GM18951 (cell line): ENCODE measurements at regions not wholly inside any gene's neighbourhood (a gene's known extent, or its start where the extent isn't known, plus 50 kb on each side); places are given as distances from the start of the nearest gene placed in this dataset.

ENCODE experiments used
- POLR2A ChIP-seq: IDR thresholded peaks from 4 replicates; pipeline ENCODE4 v1.6.1; 2011; ENCODE audit warnings: mild to moderate bottlenecking; ENCODE audit not compliant: insufficient read length, insufficient read depth; ENCODE audit errors: extremely low read depth
- in situ Hi-C: fragments of 300-500 bp; cut with MboI; formaldehyde crosslinking; loops from one replicate; pipeline ENCODE4 v1.12.0; 2022; ENCODE audit warnings: low sequenced_read_pairs, mixed read lengths, inconsistent platforms; ENCODE audit not compliant: unreplicated experiment

GRCh38 chr5:62795926-62796325 is 217.3 kb downstream of the LRRC70 start:
- no peak for TF ChIP-seq POLR2A
- in situ Hi-C loops: loop anchor here (25.0 kb wide), 2 partner anchors 334 to 584 kb away; no protein-coding TSS in a partner anchor

- in situ Hi-C loops: loop anchor here (25.0 kb wide), 2 partner anchors 332 to 582 kb away; no protein-coding TSS in a partner anchor
- TF ChIP-seq POLR2A: no peak
These were observed 215.8 kb downstream of the LRRC70 start for GRCh38 chr5:62794456-62794855.

GRCh38 chr5:62791059-62791458 is 212.4 kb downstream of the LRRC70 start:
- in situ Hi-C loops: loop anchor here (25.0 kb wide), 2 partner anchors 329 to 579 kb away; no protein-coding TSS in a partner anchor
- TF ChIP-seq POLR2A: no peak

GRCh38 chr5:62790348-62790747 is 211.7 kb downstream of the LRRC70 start:
- no peak for TF ChIP-seq POLR2A
- in situ Hi-C loops: loop anchor here (25.0 kb wide), 2 partner anchors 328 to 578 kb away; no protein-coding TSS in a partner anchor

GRCh38 chr5:62786099-62786498 is 207.5 kb downstream of the LRRC70 start:
- no peak for TF ChIP-seq POLR2A
- in situ Hi-C loops: loop anchor here (25.0 kb wide), 2 partner anchors 324 to 574 kb away; no protein-coding TSS in a partner anchor

- TF ChIP-seq POLR2A: no peak
- in situ Hi-C loops: loop anchor here (25.0 kb wide), 2 partner anchors 323 to 573 kb away; no protein-coding TSS in a partner anchor
These were observed 207.0 kb downstream of the LRRC70 start for GRCh38 chr5:62785588-62785987.

- TF ChIP-seq POLR2A: no peak
- in situ Hi-C loops: loop anchor here (25.0 kb wide), 2 partner anchors 321 to 571 kb away; no protein-coding TSS in a partner anchor
These were observed 204.9 kb downstream of the LRRC70 start for GRCh38 chr5:62783374-62784057.

- in situ Hi-C loops: loop anchor here (25.0 kb wide), 2 partner anchors 319 to 569 kb away; no protein-coding TSS in a partner anchor
- no peak for TF ChIP-seq POLR2A
These were observed 202.3 kb downstream of the LRRC70 start for GRCh38 chr5:62780888-62781287.

- TF ChIP-seq POLR2A: no peak
- in situ Hi-C loops: loop anchor here (25.0 kb wide), 2 partner anchors 318 to 568 kb away; no protein-coding TSS in a partner anchor
These were observed 201.6 kb downstream of the LRRC70 start for GRCh38 chr5:62780230-62780629.

GRCh38 chr5:62779010-62779422 is 200.4 kb downstream of the LRRC70 start:
- no peak for TF ChIP-seq POLR2A
- in situ Hi-C loops: loop anchor here (25.0 kb wide), 2 partner anchors 317 to 567 kb away; no protein-coding TSS in a partner anchor

- TF ChIP-seq POLR2A: no peak
- in situ Hi-C loops: loop anchor here (25.0 kb wide), 2 partner anchors 316 to 566 kb away; no protein-coding TSS in a partner anchor
These were observed 199.8 kb downstream of the LRRC70 start for GRCh38 chr5:62778316-62779009.

GRCh38 chr5:62777081-62777480 is 198.5 kb downstream of the LRRC70 start:
- in situ Hi-C loops: loop anchor here (25.0 kb wide), 2 partner anchors 315 to 565 kb away; no protein-coding TSS in a partner anchor

GRCh38 chr5:62776592-62776991 is 198.0 kb downstream of the LRRC70 start:
- in situ Hi-C loops: loop anchor here (25.0 kb wide), 2 partner anchors 314 to 564 kb away; no protein-coding TSS in a partner anchor
